C4-2B (cell line): ENCODE measurements at regions not wholly inside any gene's neighbourhood (a gene's known extent, or its start where the extent isn't known, plus 50 kb on each side); places are given as distances from the start of the nearest gene placed in this dataset.
"Not testable (repeated sequence)": the region's sequence is repeated elsewhere in the genome, so short reads cannot be mapped to it uniquely, and the experiment has no call there.

Source experiments
- CTCF ChIP-seq: fragments of 450-650 bp; conservative IDR thresholded peaks from 2 replicates; pipeline ENCODE4 v1.5.1; 2017; ENCODE audit warnings: mild to moderate bottlenecking
- ZFX ChIP-seq: fragments of 450-650 bp; IDR thresholded peaks from 2 replicates; pipeline ENCODE4 v1.6.1; 2017

GRCh38 chr5:116858020-116858419 lies 283.4 kb upstream of the SEMA6A start:
- TF ChIP-seq CTCF, ZFX: not testable (repeated sequence)
